A673 (cell line): ENCODE measurements at regions not wholly inside any gene's neighbourhood (a gene's known extent, or its start where the extent isn't known, plus 50 kb on each side); places are given as distances from the start of the nearest gene placed in this dataset.

Experiments used
- BruUV-seq: library from RNA; stranded (reverse); fragments of 400-500 nt; replicated peaks from 2 replicates; lab custom pipeline; 2021; lab: Mats Ljungman, UMichigan
- CTCF ChIA-PET: fragments of 300-600 bp; sonication (Branson Sonifier 250); formaldehyde crosslinking; loops from one replicate; lab custom pipeline; 2022; ENCODE audit warnings: antibody characterized with exemption; lab: Charles Lee
- POLR2A ChIA-PET: fragments of 300-600 bp; sonication (Branson Sonifier 250); formaldehyde crosslinking; loops from one replicate; lab custom pipeline; 2022; ENCODE audit warnings: antibody characterized with exemption; ENCODE audit not compliant: low non-redundant PET; lab: Charles Lee
- DNase-seq: peaks from one replicate; pipeline ENCODE4 v3.0.0-alpha.2; 2015; ENCODE audit warnings: low spot score
- H3K27ac ChIP-seq: fragments of 200-600 bp; sonication (generic); 2 replicates; pipeline ENCODE4 v1.5.1; 2016; ENCODE audit warnings: mixed run types, low read depth, mild to moderate bottlenecking, mixed read lengths, antibody characterized with exemption, low read length; ENCODE audit not compliant: poor library complexity, severe bottlenecking
- H3K27me3 ChIP-seq: fragments of 200-600 bp; sonication (generic); replicated peaks from 2 replicates; pipeline ENCODE4 v1.6.1; 2017; ENCODE audit warnings: mixed run types, low read depth, mild to moderate bottlenecking, mixed read lengths, antibody characterized with exemption, low read length; ENCODE audit not compliant: insufficient read depth, poor library complexity
- H3K36me3 ChIP-seq: fragments of 200-600 bp; sonication (generic); 2 replicates; pipeline ENCODE4 v1.6.1; 2016; ENCODE audit warnings: mixed run types, mild to moderate bottlenecking, mixed read lengths, antibody characterized with exemption, low read length; ENCODE audit not compliant: insufficient read depth, poor library complexity, severe bottlenecking
- H3K4me1 ChIP-seq: fragments of 200-600 bp; sonication (generic); 2 replicates; pipeline ENCODE4 v1.6.1; 2017; ENCODE audit warnings: mixed run types, mild to moderate bottlenecking, mixed read lengths, antibody characterized with exemption, low read length; ENCODE audit not compliant: insufficient read depth, poor library complexity, severe bottlenecking
- H3K4me3 ChIP-seq: fragments of 200-600 bp; sonication (generic); 2 replicates; pipeline ENCODE4 v1.5.1; 2016; ENCODE audit warnings: low read depth, mixed run types, mild to moderate bottlenecking, mixed read lengths, low read length; ENCODE audit not compliant: poor library complexity, severe bottlenecking
- H3K9me3 ChIP-seq: fragments of 200-600 bp; sonication (generic); 2 replicates; pipeline ENCODE4 v1.6.1; 2016; ENCODE audit warnings: mixed run types, low read depth, mild to moderate bottlenecking, mixed read lengths, antibody characterized with exemption, low read length; ENCODE audit not compliant: poor library complexity, severe bottlenecking
- EZH2 ChIP-seq: fragments of 200-600 bp; sonication (generic); IDR thresholded peaks from 2 replicates; pipeline ENCODE4 v1.6.1; 2017; ENCODE audit warnings: borderline replicate concordance, low read depth, mild to moderate bottlenecking, mixed read lengths, antibody characterized with exemption, low read length; ENCODE audit not compliant: poor library complexity, severe bottlenecking
- intact Hi-C: fragments of 100-400 bp; cut with micrococcal nuclease; formaldehyde crosslinking; loops from one replicate; pipeline ENCODE4 v1.10.0; 2022; ENCODE audit not compliant: unreplicated experiment
- TF ChIP-seq, protein P1 (sequence below): fragments of 300-800, 200-600 bp; sonication (generic); conservative IDR thresholded peaks from 2 replicates; pipeline ENCODE4 v1.5.1; 2017; ENCODE audit warnings: low read depth, mild to moderate bottlenecking, antibody characterized with exemption, low read length, moderate library complexity, mixed read lengths

GRCh38 chr15:67968564-67968963 is 85.6 kb upstream of the PIAS1 start:
- BruUV-seq, result no TSS peak
- no peak for TF ChIP-seq EZH2
- TF ChIP-seq, protein P1, sequence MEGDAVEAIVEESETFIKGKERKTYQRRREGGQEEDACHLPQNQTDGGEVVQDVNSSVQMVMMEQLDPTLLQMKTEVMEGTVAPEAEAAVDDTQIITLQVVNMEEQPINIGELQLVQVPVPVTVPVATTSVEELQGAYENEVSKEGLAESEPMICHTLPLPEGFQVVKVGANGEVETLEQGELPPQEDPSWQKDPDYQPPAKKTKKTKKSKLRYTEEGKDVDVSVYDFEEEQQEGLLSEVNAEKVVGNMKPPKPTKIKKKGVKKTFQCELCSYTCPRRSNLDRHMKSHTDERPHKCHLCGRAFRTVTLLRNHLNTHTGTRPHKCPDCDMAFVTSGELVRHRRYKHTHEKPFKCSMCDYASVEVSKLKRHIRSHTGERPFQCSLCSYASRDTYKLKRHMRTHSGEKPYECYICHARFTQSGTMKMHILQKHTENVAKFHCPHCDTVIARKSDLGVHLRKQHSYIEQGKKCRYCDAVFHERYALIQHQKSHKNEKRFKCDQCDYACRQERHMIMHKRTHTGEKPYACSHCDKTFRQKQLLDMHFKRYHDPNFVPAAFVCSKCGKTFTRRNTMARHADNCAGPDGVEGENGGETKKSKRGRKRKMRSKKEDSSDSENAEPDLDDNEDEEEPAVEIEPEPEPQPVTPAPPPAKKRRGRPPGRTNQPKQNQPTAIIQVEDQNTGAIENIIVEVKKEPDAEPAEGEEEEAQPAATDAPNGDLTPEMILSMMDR, result no peak
- H3K4me1 ChIP-seq, result peaks cover 16% of the 10 kb centered on the region
- peak overlapping the region; percentile 29 for H3K4me3 ChIP-seq
- POLR2A ChIA-PET, result no interaction called here
- no peak for DNase-seq
- no peaks in the 10 kb centered on the region for H3K27me3 ChIP-seq
- CTCF ChIA-PET, result no interaction called here
- intact Hi-C loops, result no loop called here
- H3K27ac ChIP-seq, result no peak overlapping the region
- no peaks in the 10 kb centered on the region for H3K36me3 ChIP-seq
- no peaks in the 10 kb centered on the region for H3K9me3 ChIP-seq

GRCh38 chr15:67968966-67969365 is 85.1 kb upstream of the PIAS1 start:
- POLR2A ChIA-PET, result no interaction called here
- CTCF ChIA-PET, result no interaction called here
- BruUV-seq, result no TSS peak
- TF ChIP-seq, protein P1, result no peak
- no peak for DNase-seq
- no peaks in the 10 kb centered on the region for H3K36me3 ChIP-seq
- H3K27ac ChIP-seq, result no peak overlapping the region
- H3K9me3 ChIP-seq, result no peaks in the 10 kb centered on the region
- H3K4me3 ChIP-seq, result no peak overlapping the region
- no peaks in the 10 kb centered on the region for H3K27me3 ChIP-seq
- H3K4me1 ChIP-seq, result peaks cover 16% of the 10 kb centered on the region
- intact Hi-C loops, result no loop called here

DNA sequence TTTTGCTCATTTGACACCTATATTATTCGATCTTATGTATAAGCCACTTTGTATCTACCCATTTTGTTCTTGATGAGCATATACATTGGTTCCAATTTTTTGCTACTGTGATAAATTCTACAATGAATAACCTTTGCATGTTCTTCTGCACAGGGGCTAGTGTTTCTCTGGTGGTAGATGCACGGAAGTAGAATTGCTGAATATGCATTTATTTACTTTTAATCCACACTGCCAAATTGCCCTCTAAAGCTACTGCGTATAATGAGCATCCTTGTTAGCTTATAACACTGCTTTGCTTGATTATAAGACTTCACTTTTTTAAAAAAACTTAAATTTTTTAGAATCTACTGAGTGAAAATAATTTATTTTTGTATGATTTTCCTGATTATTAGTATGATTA is 84.2 kb upstream of the PIAS1 start:
- H3K36me3 ChIP-seq, result no peaks in the 10 kb centered on the region
- no peak overlapping the region for H3K4me3 ChIP-seq
- no peaks in the 10 kb centered on the region for H3K9me3 ChIP-seq
- ChIA-PET POLR2A (no interaction called here), CTCF (no interaction called here)
- intact Hi-C loops, result no loop called here
- DNase-seq, result no peak
- TF ChIP-seq, protein P1, result no peak
- no peak for TF ChIP-seq EZH2
- no TSS peak for BruUV-seq
- no peaks in the 10 kb centered on the region for H3K27me3 ChIP-seq
- peaks cover 16% of the 10 kb centered on the region for H3K4me1 ChIP-seq
- no peak overlapping the region for H3K27ac ChIP-seq
